Loucy (cell line): ENCODE measurements at regions not wholly inside any gene's neighbourhood (a gene's known extent, or its start where the extent isn't known, plus 50 kb on each side); places are given as distances from the start of the nearest gene placed in this dataset.

Experiments used
- CTCF ChIP-seq: fragments of 200-600 bp; sonication (generic); conservative IDR thresholded peaks from 2 replicates; pipeline ENCODE4 v1.5.1; 2014; ENCODE audit warnings: mild to moderate bottlenecking, antibody characterized with exemption, low read length
- EZH2phosphoT487 ChIP-seq: fragments of 200-600 bp; IDR thresholded peaks from 2 replicates; pipeline ENCODE4 v1.6.1; 2018; ENCODE audit warnings: antibody characterized with exemption, mild to moderate bottlenecking, moderate library complexity, borderline replicate concordance

GRCh38 chr1:233782937-233783586 is 121.4 kb upstream of the SLC35F3 start:
- TF ChIP-seq CTCF (no peak), EZH2phosphoT487 (no peak)
